Choroid plexus epithelial cell (primary cell): ENCODE measurements at regions not wholly inside any gene's neighbourhood (a gene's known extent, or its start where the extent isn't known, plus 50 kb on each side); places are given as distances from the start of the nearest gene placed in this dataset.
"Not testable (repeated sequence)": the region's sequence is repeated elsewhere in the genome, so short reads cannot be mapped to it uniquely, and the experiment has no call there.

Experiments used
- DNase-seq: peaks from one replicate; pipeline ENCODE4 v3.0.0-alpha.2; 2010; ENCODE audit warnings: low read depth
- H3K4me3 ChIP-seq: 2 replicates; pipeline ENCODE4 v1.5.1; 2011; ENCODE audit warnings: low read depth, mild to moderate bottlenecking, control low read depth, low read length, moderate library complexity
- TF ChIP-seq, protein P1 (sequence below): conservative IDR thresholded peaks from 2 replicates; pipeline ENCODE4 v1.5.1; 2011; ENCODE audit warnings: low read depth, mild to moderate bottlenecking, control low read depth, inconsistent platforms, low read length, moderate library complexity

DNA sequence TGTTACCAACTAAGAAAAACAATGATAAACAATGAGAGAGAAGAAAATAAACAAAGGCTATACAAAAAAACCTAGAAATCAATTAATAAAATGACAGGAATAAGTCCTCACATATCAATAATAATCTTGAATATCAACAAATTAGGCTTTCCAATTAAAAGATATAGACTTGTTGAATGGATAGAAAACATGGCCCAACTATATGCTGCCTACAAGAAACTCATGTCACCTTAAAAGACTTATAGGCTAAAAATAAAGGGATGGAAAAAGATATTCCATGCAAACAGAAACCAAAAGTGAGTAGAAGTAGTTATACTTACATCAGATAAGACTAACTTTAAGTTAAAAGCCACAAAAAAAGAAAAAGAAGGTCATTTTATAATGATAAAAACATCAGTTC, 183.9 kb downstream of the MYRFL start:
- TF ChIP-seq, protein P1, sequence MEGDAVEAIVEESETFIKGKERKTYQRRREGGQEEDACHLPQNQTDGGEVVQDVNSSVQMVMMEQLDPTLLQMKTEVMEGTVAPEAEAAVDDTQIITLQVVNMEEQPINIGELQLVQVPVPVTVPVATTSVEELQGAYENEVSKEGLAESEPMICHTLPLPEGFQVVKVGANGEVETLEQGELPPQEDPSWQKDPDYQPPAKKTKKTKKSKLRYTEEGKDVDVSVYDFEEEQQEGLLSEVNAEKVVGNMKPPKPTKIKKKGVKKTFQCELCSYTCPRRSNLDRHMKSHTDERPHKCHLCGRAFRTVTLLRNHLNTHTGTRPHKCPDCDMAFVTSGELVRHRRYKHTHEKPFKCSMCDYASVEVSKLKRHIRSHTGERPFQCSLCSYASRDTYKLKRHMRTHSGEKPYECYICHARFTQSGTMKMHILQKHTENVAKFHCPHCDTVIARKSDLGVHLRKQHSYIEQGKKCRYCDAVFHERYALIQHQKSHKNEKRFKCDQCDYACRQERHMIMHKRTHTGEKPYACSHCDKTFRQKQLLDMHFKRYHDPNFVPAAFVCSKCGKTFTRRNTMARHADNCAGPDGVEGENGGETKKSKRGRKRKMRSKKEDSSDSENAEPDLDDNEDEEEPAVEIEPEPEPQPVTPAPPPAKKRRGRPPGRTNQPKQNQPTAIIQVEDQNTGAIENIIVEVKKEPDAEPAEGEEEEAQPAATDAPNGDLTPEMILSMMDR, result no peak

DNA sequence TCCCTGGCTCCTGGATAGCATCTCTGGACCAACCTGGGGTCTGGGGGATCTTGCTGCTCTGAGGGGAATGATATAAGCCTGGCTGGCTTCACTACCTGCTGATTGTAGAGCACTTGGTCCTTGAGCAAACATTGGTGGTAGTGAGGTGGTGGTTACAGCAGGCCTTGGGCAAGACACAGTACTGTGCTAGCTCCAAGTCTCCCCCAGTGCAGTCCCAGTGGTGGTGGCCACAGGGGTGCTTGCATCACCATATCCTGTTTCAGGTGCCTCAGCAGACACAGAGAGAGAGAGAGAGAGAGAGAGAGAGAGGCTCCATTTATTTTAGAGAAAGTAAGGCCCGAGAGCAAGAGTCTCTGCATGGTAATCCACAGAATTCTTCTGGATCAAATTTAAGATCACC, 186.3 kb downstream of the MYRFL start:
- TF ChIP-seq, protein P1, result no peak
- no peak for DNase-seq

More for the DNA sequence above, 183.9 kb downstream of the MYRFL start:
- H3K4me3 ChIP-seq, result no peak overlapping the region
- no peak for DNase-seq

DNA sequence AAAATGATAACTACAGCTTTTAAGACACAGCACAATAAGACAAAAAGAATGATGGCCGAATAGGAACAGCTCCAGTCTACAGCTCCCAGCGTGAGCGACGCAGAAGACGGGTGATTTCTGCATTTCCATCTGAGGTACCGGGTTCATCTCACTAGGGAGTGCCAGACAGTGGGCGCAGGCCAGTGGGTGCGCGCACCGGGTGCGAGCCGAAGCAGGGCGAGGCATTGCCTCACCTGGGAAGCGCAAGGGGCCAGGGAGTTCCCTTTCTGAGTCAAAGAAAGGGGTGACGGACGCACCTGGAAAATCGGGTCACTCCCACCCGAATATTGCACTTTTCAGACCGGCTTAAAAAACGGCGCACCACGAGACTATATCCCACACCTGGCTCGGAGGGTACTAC, 188.0 kb downstream of the MYRFL start:
- H3K4me3 ChIP-seq, result not testable (repeated sequence)

More for the DNA sequence above, 186.3 kb downstream of the MYRFL start:
- no peak overlapping the region for H3K4me3 ChIP-seq

DNA sequence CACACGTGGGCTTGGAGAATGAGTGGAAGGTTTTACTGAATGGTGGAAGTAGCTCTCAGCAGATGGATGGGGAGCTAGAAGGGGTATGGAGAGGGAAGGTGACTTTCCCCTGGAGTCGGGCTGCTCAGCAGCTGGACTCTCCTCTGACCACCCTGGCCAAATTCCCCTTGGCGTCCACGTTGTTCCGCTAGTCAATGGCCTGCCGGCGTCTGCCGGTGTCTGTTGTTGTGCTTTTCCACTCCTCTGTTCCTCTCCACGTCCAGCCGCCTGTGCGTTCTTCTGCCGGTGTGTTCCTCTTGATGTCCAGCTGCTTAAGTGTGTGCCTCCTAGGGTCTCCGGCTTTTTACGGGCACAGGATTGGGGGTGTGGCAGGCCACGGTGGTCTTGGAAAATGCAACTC, 203.5 kb downstream of the MYRFL start:
- no peak for DNase-seq
- H3K4me3 ChIP-seq, result no peak overlapping the region
- TF ChIP-seq, protein P1, result no peak

More for the DNA sequence above, 188.0 kb downstream of the MYRFL start:
- DNase-seq, result not testable (repeated sequence)

DNA sequence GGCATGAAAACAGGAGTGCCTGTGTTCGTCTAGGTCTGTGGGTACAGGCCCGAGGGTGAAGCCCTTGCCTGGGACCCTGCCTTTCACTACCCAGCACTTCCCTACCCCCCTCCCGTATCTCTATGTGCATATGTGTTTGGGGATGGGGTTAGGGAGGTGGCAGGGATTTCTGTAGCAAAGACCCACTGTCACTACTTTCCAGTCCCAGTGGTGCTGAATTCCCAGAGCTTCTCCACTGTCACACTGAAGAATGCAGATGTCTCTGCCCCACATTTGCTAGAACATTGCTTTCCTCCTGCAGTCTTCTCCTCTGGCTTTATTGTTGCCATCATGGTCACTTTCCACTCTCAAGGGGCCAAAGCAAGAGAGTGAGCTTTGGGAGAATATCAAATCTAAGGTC, 203.9 kb downstream of the MYRFL start:
- no peak overlapping the region for H3K4me3 ChIP-seq

DNA sequence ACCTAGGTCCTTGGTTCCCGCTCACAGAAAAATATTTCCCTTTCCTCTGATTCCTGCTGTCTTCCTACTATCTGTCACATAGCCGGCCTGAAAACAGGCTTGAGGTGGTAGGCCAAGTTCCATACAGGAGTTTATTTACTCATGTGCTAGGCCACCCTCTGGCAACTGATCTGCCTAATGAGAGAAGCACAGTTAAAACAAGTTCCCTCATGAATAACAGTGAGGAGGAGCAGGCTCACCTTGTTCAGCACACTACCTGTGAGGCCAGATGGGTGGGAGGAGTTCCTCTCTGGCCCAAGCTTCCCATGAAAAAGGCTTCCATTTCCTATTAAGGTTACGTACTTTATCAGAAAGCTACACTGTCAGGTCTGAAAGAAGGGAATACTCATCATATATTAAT, 206.0 kb downstream of the MYRFL start:
- H3K4me3 ChIP-seq, result no peak overlapping the region
- TF ChIP-seq, protein P1, result no peak
- DNase-seq, result no peak

More for the DNA sequence above, 203.9 kb downstream of the MYRFL start:
- TF ChIP-seq, protein P1, result no peak
- no peak for DNase-seq

DNA sequence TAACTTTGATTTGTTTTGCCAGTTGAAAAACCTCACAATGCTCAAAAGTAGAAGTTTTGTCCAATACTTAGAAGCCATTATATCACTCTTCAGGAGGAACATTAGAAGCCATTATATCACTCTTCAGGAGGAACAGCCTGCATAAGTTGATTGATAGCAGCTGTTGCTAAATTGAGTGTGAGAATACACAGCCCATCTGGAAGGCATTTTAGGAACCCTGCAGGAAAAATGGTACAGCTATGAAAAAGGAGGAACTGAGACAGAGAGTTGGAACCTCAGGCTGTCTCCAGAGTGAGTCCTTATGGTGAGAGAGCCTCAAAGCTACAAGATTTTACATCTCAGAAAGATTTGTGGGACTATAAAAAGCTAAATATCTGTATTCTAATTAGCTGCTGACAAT, 207.0 kb downstream of the MYRFL start:
- DNase-seq, result no peak
- H3K4me3 ChIP-seq, result no peak overlapping the region
- TF ChIP-seq, protein P1, result no peak

DNA sequence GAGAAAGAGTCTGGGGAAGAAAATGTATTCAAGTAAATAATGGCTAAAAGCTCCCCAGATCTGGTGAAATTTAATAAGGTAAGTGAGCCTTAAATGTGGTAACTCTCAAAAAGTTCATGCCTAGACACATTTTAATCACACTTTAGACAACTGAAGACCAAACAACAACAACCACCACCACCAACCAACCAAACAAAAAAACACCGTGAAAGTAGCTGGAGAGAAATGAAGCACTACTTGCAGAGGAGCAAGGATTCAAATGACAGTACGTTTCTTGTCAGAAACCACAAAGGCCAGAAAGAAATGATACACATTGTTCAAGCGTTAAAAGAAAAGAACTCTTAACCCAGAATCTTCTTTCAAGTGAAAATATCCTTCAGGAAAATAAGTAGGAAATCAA, 208.3 kb downstream of the MYRFL start:
- TF ChIP-seq, protein P1, result no peak
- H3K4me3 ChIP-seq, result no peak overlapping the region
- no peak for DNase-seq
